Hypothalamus (tissue), 51 donors: ENCODE measurements at regions not wholly inside any gene's neighbourhood (a gene's known extent, or its start where the extent isn't known, plus 50 kb on each side); places are given as distances from the start of the nearest gene placed in this dataset.
A peak's percentile ranks its signal among the peaks of the same experiment; 100 is the strongest.
"Not testable (repeated sequence)": the region's sequence is repeated elsewhere in the genome, so short reads cannot be mapped to it uniquely, and the experiment has no call there.

ENCODE experiments used
- DNase-seq, 51 donors: peaks; one replicate each; lab custom pipeline; 2025; lab: John Stamatoyannopoulos, UW

DNA sequence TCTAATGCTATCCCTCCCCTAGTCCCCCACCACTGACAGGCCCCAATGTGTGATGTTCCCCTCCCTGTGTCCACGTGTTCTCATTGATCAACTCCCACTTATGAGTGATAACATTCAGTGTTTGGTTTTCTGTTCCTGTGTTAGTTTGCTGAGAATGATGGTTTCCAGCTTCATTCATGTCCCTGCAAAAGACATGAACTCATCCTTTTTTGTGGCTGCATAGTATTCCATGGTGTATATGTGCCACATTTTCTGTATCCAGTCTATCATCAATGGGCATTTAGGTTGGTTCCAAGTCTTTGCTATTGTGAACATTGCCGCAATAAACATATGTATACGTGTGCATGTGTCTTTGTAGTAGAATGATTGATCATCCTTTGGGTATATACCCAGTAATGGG is 153.1 kb downstream of the OR13H1 start:
- DNase-seq: not testable (repeated sequence)

DNA sequence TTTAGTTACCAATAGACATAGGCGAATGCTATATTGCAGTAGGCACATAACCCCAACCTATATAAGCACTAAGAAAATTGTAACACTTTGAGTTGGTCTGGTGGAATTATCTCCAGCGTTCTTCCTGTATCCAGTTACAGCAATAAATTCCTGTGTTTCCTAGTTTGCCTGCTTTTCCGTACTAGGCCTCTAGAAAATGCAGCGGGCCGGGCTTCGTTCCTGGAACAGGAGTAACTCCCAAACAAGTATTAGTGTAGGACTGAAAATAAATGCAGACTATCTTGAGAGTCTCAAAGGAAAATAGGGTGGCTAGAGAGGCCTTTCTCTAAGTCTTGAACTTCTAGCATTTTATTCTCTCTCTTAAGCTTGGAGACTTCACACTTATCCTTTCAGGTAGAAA is 159.8 kb downstream of the OR13H1 start:
- no peak for DNase-seq

DNA sequence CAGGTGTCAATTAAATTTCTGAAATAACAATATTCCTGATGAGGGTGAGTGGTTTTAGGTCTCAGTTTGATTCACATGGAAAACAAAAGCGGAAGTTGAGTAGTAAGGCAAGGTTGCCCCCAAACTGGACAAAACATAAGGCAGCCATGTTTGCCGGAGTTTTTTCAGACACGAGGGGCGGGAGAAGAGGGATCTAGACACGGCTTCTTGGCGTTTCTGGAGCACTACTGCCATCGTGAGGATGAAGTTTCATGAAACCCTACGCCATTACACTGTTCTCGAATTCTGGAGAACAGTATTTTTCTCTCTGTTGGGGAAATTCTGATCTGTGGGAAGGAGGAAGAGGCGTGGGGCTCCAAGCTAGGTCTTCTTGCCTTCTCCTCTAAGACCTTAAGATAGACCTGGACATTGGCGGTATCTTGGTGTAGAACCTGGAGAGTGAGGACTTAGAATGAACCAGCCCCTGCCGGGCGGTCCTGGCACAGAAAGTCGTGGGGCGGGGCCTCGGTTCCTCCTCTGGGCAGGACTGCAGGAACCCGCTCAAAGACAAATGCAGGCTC is 160.3 kb downstream of the OR13H1 start:
- DNase-seq: peak in 19 of 51 donors; percentile 26 to 78 (median 60)

DNA sequence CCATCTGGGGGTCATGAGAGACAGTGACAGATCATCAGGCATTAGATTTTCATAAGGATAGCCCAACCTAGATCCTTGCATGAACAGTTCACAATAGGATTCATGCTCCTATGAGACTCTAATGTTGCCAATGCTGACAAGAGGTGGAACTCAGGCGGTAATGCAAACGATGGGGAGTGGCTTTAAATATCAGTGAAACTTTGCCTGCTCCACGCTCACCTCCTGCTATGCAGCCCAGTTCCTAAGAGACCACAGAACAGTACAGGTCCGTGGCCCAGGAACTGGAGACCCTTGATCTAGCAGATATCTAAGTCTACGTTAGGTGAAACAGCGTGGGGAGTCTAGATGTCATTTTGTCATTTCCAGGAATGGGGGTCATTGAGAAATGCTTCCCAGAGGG is 165.7 kb downstream of the OR13H1 start:
- no peak for DNase-seq

DNA sequence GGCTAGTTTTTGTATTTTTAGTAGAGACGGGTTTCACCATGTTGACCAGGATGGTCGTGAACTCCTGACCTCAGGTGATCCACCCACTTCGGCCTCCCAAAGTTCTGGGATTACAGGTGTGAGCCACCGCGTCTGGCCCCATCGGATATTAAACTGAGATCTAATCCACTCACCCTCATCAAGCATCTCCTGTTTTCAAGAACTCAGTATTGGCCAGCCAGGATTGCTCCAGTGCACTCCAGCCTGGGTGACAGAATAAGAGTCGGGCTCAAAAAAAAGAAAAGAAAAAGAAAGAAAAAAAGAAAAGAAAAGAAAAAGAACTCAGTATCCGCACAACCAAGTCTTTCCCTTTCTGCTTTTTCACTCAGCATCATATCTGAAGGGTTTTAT is 167.6 kb downstream of the OR13H1 start:
- DNase-seq: no peak

DNA sequence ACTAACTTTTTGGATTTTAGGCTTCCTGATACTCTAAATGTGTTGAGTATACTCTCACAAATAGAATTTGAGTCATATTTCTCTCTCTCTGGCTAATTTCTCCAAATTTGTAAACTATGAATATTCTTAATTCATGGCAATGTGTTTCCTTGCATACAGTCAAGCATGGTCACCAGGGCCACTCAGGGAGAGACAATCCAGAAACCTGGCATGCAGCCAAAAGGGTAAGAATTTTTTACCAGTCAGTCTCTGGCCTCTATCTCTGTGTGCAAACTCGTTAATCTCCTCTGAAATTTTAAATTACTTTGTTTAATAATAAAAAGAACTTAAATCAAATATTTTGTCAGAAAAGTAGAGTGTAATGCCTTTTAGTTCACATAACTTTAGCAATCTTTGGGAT is 179.8 kb downstream of the OR13H1 start:
- DNase-seq: no peak

DNA sequence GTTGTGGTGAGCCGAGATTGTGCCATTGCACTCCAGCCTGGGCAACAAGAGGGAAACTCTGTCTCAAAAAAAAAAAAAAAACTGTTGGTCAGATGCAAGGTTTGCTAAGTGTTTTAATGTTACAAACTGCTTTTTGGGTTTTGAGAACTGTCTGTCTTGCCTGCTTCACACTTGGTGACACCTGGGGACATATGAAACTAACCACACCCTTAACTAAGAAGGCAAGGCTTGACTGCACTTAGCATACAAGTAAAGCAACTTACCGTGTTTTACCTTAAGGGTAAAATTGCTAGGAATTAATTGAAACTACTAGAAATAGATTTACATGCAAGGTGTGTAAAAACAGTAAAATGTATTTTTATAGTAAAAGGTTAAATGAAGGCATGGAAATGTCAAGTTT is 180.4 kb downstream of the OR13H1 start:
- no peak for DNase-seq

DNA sequence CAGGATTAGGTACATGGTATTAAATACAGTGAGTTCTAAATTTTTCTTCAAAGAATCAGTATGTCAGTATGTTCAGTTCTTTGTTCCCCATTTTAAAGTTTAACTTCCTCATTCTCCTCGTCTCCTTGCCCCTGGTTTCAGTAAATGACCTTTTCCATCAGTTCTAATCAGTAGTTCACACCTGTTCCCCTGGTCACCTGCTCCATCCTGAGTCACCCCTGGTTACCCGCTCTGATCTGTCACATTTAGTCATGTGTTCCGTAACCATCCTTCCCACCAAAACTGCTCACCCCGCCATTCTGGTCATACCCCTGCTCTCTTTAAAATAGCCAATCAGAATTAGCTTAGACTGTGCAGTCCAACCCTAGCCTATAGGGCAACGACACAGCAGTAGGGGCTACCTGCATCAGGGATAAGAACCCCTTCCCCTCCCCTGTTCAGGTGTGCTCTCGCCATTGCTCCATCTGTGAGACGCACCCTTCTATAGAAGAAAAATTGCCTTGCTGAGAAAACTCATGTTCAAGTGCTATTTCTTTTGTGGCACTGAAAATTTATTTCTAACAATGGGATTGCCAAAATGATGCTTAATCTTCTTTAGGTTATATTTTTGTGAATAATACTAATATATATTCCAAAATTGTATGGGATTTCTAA is 181.3 kb downstream of the OR13H1 start:
- no peak for DNase-seq

DNA sequence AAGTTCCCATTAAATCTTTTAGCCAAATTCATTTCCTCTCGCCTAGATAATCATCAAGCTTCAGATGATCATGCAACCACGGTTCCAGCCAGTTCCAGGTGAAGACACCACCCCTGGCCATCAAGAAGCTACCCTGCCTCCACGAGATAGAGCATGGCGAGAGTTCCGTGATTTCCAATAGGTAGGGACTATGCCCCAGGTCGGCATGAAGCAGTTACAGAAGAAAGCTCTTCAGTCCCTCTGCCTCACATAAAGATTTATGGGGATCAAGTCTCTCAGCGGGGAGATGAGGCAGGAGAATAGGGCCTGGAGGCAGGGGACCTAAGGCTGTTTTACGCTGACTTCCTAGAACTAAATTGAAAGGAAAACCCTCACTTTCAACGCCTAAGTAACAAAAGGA is 183.9 kb downstream of the OR13H1 start:
- no peak for DNase-seq

DNA sequence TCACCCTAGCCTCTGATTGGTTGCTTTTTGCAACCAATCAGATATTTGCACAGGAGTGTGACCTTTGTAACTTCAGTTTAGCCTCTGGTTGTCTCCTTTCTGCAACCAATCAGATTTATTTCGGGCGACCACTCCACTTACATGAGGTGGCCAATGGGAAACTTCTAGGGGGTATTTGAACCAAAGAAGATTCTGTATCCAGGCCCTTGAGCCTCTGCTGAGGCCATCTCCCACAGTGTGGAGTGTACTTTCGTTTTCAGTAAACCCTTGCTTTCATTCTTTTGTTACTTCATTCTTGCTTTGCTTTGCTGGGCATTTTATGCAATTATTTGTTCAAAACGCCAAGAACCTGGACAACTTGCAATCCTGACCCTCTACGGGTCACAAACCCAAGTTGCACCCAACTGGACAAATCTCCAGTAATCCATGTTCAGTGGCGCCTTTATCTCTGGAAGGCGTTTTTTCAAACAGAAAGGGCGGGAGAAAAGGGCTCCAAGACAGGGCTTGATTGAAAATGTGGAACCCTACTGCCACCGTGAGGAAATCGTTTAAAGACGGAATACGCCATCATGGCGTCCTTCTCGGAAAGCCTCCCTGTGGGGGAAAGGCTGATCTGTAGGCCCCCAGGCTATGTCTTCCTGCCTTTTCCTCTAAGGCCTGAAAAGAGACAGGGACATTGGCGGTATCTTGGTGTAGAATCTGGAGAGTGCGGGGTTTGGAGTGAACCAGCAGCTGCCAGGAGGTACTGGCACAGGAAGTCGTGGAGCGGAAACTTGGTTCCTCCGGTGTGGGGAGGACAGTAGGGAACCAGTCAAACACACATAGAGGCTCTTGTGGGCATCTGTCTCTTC is 184.6 kb downstream of the OR13H1 start:
- peak in 19 of 51 donors; percentile 14 to 85 (median 53) for DNase-seq

DNA sequence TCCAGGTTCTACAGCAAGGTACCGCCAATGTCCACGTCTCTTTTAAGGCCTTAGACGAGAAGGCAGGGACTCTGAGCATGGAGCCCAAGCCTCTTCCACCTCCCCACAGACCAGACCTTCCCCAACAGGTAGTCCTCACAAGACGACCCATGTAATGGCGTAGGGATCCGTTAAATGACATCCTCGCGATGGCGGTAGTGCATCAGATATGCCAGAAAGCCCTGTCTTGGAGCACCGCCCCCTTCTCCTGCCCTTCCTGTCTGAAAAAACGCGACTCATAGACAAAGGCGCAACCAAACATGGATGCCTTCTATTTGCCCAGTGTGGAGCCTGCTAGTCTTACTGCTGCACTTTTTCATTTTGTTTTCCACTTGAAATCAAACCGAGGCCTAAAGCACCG is 185.4 kb downstream of the OR13H1 start:
- DNase-seq: peak in 19 of 51 donors; percentile 23 to 91 (median 62)

DNA sequence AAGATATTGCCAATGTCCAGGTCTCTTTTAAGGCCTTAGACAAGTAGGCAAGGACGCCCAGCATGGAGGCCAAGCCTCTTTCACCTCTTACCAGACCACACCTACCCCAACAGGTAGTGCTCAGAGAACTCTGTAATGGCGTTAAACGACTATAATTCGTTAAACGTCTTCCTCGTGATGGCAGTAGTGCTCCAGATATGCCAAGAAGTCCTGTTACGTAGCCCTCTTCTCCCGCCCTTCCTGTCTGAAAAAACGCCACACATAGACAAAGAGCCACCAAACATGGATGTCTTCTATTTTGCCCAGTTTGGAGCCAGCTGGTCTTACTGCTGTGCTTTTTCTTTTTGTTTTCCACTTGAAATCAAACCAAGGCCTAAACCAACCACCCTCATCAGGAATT is 190.7 kb downstream of the OR13H1 start:
- peak in 18 of 51 donors; percentile 0 to 85 (median 30) for DNase-seq

DNA sequence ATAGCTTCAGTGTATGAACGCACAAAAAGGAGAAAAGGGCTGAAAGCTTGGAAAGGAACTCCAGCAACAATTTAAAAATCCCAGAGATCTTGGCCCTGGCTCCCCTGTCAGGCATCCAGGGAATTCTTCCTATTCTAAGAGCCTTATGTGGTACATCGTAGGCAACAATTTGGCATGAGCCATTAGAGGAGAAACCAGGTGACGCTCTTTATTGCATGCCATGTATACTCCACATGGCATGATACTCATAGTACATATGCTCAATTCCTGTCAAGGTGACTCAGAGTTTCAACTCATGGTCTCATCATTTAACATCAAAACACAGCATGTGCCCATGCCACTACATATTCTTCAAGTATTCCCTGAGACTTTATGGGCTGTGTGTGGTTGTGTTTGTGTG is 191.3 kb downstream of the OR13H1 start:
- DNase-seq: no peak

DNA sequence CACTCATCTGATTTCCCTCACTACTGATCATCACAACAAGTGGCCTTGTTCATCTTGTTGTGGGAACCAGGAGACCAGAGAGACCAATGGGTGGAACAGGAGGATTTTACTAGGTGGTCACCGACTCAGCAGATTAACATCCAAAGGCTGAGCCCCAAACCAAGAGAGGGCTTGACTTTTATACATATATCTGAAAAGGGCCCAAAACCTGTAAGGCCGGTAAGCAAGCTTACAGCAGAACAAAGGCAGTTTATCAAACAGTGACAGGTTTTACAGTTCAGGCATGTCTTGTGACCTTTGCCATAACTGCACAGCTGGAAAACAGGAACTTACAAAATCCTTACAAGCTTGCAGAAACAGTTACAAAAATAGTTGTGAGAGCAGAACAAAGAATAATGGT is 195.9 kb downstream of the OR13H1 start:
- DNase-seq: no peak

DNA sequence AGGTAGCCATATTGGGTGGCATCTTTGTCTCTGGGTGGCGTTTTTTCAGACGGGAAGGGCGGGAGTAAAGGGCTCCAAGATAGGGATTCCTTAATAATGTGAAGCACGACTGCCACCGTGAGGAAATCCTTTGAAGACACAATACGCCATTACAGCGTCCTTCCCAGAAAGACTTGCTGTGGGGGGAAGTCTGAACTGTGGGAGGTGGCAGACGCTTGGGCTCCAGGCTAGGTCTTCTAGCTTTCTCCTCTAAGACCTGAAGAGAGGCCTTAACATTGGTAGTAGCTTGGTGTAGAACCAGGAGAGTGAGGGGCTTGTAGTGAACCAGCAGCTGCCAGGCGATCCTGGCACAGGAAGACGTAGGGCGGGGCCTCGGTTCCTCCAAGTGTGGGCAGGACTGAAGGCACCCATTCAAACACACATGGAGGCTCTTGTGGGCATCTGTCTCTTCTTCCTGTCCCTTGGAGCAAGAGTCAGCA is 197.3 kb downstream of the OR13H1 start:
- DNase-seq: peak in 19 of 51 donors; percentile 18 to 87 (median 58)

DNA sequence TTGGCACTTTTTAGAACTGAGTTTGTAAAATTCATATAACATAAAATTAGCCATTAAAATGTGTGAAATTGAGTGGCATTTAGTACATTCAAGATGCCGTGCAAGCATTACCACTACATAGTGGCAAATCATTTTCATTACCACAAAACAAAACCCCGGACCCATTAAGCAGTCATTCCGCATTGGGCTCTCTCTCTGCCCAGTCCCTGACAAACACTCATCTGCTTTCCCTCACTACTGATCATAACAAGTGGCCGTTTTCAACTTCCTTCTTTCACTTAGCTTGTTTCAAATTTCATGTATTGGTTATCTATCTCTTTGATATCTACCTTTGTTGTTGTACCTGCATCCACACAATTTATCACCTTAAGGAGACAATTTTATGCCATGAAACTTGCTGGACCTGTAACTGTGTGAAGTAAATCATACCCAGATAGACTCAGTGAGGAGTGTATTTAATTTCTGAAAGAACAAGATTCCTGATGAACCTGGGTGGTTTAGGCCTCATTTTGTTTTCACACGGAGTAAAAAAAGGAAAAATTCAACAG is 202.1 kb downstream of the OR13H1 start:
- no peak for DNase-seq

DNA sequence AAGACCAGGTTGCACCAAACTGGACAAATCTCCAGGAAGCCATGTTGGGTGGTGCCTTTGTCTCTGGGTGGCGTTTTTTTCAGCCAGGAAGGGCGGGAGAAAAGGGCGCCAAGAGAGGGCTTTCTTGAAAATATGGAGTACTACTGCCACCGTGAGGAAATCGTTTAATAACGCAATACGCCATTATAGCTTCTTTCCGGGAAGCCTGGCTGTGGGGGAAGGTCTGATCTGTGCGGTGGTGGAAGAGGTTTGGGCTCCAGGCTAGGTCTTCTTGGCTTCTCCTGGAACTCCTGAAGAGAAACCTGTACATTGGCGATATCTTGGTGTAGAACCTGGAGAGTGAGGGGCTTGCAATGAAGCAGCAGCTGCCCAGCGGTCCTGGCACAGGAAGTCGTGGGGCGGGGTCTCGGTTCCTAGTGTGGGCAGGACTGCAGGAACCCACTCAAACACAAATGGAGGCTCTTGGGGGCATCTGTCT is 202.7 kb downstream of the OR13H1 start:
- DNase-seq: peak in 19 of 51 donors; percentile 19 to 79 (median 52)

DNA sequence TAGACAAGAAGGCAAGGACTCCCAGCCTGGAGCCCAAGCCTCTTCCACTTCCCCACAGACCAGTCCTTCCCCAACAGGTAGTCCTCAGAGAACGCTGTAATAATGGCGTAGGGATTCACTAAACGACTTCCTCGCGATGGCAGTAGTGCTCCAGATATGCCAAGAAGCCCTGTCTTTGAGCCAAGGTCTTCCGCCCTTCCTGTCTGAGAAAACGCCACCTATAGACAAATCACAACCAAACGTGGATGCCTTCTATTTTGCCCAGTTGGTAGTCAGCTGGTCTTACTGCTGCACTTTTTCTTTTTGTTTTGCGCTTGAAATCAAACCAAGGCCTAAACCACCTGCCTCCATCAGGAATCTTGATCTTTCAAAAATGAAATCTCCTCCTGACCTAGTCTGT is 203.3 kb downstream of the OR13H1 start:
- DNase-seq: peak in 18 of 51 donors; percentile 3 to 80 (median 36)

DNA sequence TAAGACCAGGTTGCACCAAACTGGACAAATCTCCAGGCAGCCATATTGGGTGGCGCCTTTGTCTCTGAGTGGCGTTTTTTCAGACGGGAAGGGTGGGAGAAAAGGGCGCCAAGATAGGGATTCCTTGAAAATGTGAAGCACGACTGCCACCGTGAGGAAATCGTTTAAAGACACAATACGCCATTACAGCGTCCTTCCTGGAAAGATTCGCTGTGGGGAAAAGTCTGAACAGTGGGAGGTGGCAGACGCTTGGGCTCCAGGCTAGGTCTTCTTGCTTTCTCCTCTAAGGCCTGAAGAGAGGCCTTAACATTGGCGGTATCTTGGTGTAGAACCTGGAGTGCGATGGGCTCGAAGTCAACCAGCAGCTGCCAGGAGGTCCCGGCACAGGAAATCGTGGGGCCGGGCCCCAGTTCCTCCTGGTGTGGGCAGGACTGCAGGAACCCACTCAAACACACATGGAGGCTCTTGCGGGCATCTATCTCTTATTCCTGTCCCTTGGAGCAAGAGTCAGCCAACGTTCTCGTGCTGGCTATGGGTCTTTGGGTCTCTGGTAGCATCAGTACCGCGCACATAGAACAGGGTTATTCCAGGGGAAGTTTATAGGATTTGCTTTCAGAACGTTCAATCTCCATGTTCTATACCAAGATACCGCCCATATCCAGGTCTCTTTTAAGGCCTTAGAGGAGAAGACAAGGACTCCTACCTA is 208.8 kb downstream of the OR13H1 start:
- peak in 19 of 51 donors; percentile 14 to 85 (median 53) for DNase-seq

DNA sequence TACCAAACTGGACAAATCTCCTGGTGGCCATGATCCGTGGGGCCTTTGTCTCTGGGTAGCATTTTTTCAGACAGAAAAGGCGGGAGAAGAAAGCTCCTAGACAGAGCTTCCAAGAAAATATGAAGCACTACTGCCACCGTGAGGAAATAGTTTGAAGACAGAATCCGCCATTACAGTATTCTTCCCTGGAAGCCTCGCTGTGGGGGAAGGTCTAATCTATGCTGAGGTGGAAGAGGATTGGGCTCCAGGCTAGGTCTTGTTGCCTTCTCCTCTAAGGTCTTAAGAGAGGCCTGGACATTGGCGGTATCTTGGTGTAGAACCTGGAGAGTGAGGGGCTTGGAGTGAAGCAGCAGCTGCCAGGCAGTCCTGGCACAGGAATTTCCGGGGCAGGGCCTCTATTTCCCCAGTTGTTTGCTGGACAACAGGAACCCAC is 218.9 kb downstream of the OR13H1 start:
- DNase-seq: peak in 14 of 51 donors; percentile 3 to 72 (median 20)
